B cell (primary cell): ENCODE measurements at regions not wholly inside any gene's neighbourhood (a gene's known extent, or its start where the extent isn't known, plus 50 kb on each side); places are given as distances from the start of the nearest gene placed in this dataset.
"Not testable (repeated sequence)": the region's sequence is repeated elsewhere in the genome, so short reads cannot be mapped to it uniquely, and the experiment has no call there.

Source experiments
- ATAC-seq: fragments of 200-7000 bp; cut with Tn5 transposase; one replicate; pipeline ENCODE4 v1.10.0; 2021; ENCODE audit warnings: low read depth, mild to moderate bottlenecking, moderate number of reproducible peaks, moderate library complexity
- CTCF ChIA-PET: fragments of 350-600 bp; sonication (Branson Sonifier 250); formaldehyde crosslinking; loops from one replicate; lab custom pipeline; 2021; ENCODE audit warnings: antibody characterized with exemption, inconsistent platforms; lab: Charles Lee
- POLR2A ChIA-PET: fragments of 350-600 bp; sonication (Branson Sonifier 250); formaldehyde crosslinking; loops from one replicate; lab custom pipeline; 2021; ENCODE audit warnings: antibody characterized with exemption; lab: Charles Lee
- DNase-seq: peaks from one replicate; pipeline ENCODE4 v3.0.0; 2013
- H2AFZ ChIP-seq: 2 replicates; pipeline ENCODE4 v1.6.1; 2012; ENCODE audit warnings: mild to moderate bottlenecking, low read depth, low read length; ENCODE audit not compliant: insufficient read depth, poor library complexity, severe bottlenecking
- H3K27ac ChIP-seq, 2 donors: 1 replicate in 1 of 2; 2 replicates in 1 of 2; pipeline ENCODE4 v1.5.1; 2012 to 2013; ENCODE audit warnings: low read length in 2 of 2, mild to moderate bottlenecking in 2 of 2, moderate library complexity in 1 of 2
- H3K27me3 ChIP-seq, 4 experiments: fragments of 200-600 bp in 1 of 4; sonication (generic) in 1 of 4; replicated peaks in 1 of 4; 1 replicate in 2 of 4; 2 replicates in 2 of 4; pipeline versions ENCODE4 v1.6.1 to v1.7.0; 2013 to 2016; ENCODE audit warnings: low read length in 3 of 4, mild to moderate bottlenecking in 2 of 4, mixed read lengths in 1 of 4, moderate library complexity in 1 of 4; ENCODE audit not compliant: insufficient read depth in 4 of 4, control insufficient read depth in 3 of 4; ENCODE audit errors: control extremely low read depth in 1 of 4
- H3K36me3 ChIP-seq, 2 experiments: replicated peaks in 1 of 2; 1 replicate in 1 of 2; 2 replicates in 1 of 2; pipeline versions ENCODE4 v1.6.1 to v1.7.1; 2013; ENCODE audit warnings: low read length in 1 of 2; ENCODE audit not compliant: insufficient read depth in 2 of 2, control insufficient read depth in 1 of 2; ENCODE audit errors: control extremely low read depth in 1 of 2, extremely low read depth in 1 of 2
- H3K4me1 ChIP-seq, 2 donors: fragments of 200-600 bp in 1 of 2; sonication (generic) in 1 of 2; 1 replicate in 1 of 2; 2 replicates in 1 of 2; pipeline versions ENCODE4 v1.5.1 to v1.6.1; 2013 to 2017; ENCODE audit warnings: low read length in 2 of 2; ENCODE audit not compliant: control insufficient read depth in 2 of 2, insufficient read depth in 2 of 2
- H3K4me2 ChIP-seq: replicated peaks from 2 replicates; pipeline ENCODE3; 2012; ENCODE audit warnings: mild to moderate bottlenecking, low read depth, low read length; ENCODE audit not compliant: poor library complexity, severe bottlenecking
- H3K4me3 ChIP-seq, 5 experiments: fragments of 200-600 bp in 1 of 5; sonication (generic) in 1 of 5; 1 replicate in 3 of 5; 2 replicates in 2 of 5; pipeline versions ENCODE4 v1.5.1 to v1.7.0; 2011 to 2016; ENCODE audit warnings: low read length in 4 of 5, mild to moderate bottlenecking in 4 of 5, low read depth in 2 of 5, control low read depth in 1 of 5, moderate library complexity in 1 of 5; ENCODE audit not compliant: insufficient read depth in 1 of 5; ENCODE audit errors: control extremely low read depth in 1 of 5, extremely low read depth in 1 of 5
- H3K79me2 ChIP-seq: fragments of 200-600 bp; sonication (generic); one replicate; pipeline ENCODE4 v1.6.0; 2016; ENCODE audit warnings: low read length; ENCODE audit not compliant: control insufficient read depth, insufficient read depth
- H3K9ac ChIP-seq: fragments of 200-600 bp; sonication (generic); 2 replicates; pipeline ENCODE4 v1.6.1; 2017; ENCODE audit warnings: mild to moderate bottlenecking, low read length, moderate library complexity
- H3K9me3 ChIP-seq, 3 donors: one replicate each; pipeline versions ENCODE4 v1.6.1 to v1.7.1; 2013; ENCODE audit warnings: low read length in 2 of 3; ENCODE audit not compliant: control insufficient read depth in 2 of 3, insufficient read depth in 1 of 3; ENCODE audit errors: control extremely low read depth in 1 of 3
- H4K20me1 ChIP-seq: 2 replicates; pipeline ENCODE4 v1.6.0; 2012; ENCODE audit warnings: mild to moderate bottlenecking, low read length; ENCODE audit not compliant: insufficient read depth, control insufficient read depth, poor library complexity, severe bottlenecking
- H3K27ac Mint-ChIP-seq: one replicate; pipeline ENCODE4 v1.8.0; 2021; ENCODE audit warnings: mixed read lengths
- H3K27me3 Mint-ChIP-seq: one replicate; pipeline ENCODE4 v1.8.0; 2021; ENCODE audit warnings: mixed read lengths
- H3K4me1 Mint-ChIP-seq: one replicate; pipeline ENCODE4 v1.8.0; 2021; ENCODE audit warnings: mixed read lengths
- H3K4me3 Mint-ChIP-seq: one replicate; pipeline ENCODE4 v1.8.0; 2021; ENCODE audit warnings: mixed read lengths
- H3K9me3 Mint-ChIP-seq: one replicate; pipeline ENCODE4 v1.8.0; 2022; ENCODE audit warnings: mixed read lengths; ENCODE audit not compliant: insufficient read depth
- EZH2 ChIP-seq: IDR thresholded peaks from 2 replicates; pipeline ENCODE4 v1.6.1; 2012; ENCODE audit warnings: borderline replicate concordance, low read depth, mild to moderate bottlenecking, moderate library complexity, low read length; ENCODE audit not compliant: insufficient read depth, poor library complexity, severe bottlenecking
- WGBS: methylation state at CpG from one replicate; pipeline ENCODE4 v1.1.5; 2013; ENCODE audit warnings: missing lambda C conversion rate; ENCODE audit not compliant: insufficient coverage; 5-methylcytosine and 5-hydroxymethylcytosine counted together
- intact Hi-C: fragments of 100-400 bp; cut with micrococcal nuclease; formaldehyde crosslinking; loops from one replicate; pipeline ENCODE4 v1.10.0; 2022
- TF ChIP-seq, protein P1 (sequence below): fragments of 200-600 bp; IDR thresholded peaks from one replicate; pipeline ENCODE4 v1.8.0; 2022; ENCODE audit warnings: antibody characterized with exemption, mild to moderate bottlenecking

DNA sequence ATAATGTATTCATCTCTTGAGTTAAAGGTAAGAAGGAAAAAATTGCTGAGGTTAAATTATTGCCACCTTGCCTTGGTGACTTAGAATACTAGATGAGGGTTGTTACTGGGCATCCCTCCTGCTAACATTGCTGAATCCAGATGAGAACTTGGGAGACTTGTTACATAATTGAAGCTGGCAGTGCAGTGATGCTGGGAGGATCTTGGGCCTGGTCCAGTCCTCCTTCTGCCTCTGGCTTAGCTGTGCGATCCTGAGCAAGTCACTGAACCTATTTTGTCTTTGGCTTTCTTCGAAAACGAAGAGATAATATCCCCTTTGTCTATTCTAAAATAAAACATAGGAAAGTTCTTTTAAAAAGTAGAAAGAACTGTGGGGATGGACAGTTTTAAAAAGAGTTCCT, 244.9 kb upstream of the NRIP1 start:
- ChIA-PET POLR2A (no interaction called here), CTCF (no interaction called here)
- no peaks in the 10 kb centered on the region for H3K79me2 ChIP-seq
- H3K27me3 ChIP-seq, result no peaks in the 10 kb centered on the region
- no peak overlapping the region for H3K27ac ChIP-seq
- TF ChIP-seq EZH2, result no peak
- TF ChIP-seq, protein P1, sequence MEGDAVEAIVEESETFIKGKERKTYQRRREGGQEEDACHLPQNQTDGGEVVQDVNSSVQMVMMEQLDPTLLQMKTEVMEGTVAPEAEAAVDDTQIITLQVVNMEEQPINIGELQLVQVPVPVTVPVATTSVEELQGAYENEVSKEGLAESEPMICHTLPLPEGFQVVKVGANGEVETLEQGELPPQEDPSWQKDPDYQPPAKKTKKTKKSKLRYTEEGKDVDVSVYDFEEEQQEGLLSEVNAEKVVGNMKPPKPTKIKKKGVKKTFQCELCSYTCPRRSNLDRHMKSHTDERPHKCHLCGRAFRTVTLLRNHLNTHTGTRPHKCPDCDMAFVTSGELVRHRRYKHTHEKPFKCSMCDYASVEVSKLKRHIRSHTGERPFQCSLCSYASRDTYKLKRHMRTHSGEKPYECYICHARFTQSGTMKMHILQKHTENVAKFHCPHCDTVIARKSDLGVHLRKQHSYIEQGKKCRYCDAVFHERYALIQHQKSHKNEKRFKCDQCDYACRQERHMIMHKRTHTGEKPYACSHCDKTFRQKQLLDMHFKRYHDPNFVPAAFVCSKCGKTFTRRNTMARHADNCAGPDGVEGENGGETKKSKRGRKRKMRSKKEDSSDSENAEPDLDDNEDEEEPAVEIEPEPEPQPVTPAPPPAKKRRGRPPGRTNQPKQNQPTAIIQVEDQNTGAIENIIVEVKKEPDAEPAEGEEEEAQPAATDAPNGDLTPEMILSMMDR, result no peak
- no peaks in the 10 kb centered on the region for H3K36me3 ChIP-seq
- no peak overlapping the region for H3K9ac ChIP-seq
- DNase-seq (no peak), ATAC-seq (no peak)
- H2AFZ ChIP-seq, result no peak overlapping the region
- Mint-ChIP-seq H3K4me3 (no peak overlapping the region), H3K27me3 (peaks cover 4% of the 10 kb centered on the region), H3K4me1 (no peaks in the 10 kb centered on the region), H3K9me3 (no peaks in the 10 kb centered on the region), H3K27ac (no peak overlapping the region)
- no peaks in the 10 kb centered on the region for H4K20me1 ChIP-seq
- H3K4me2 ChIP-seq, result no peak overlapping the region
- peaks cover 0 to 1% (median 0%) of the 10 kb centered on the region in 3 donors for H3K9me3 ChIP-seq
- intact Hi-C loops, result no loop called here
- no peak overlapping the region for H3K4me3 ChIP-seq
- H3K4me1 ChIP-seq, result no peaks in the 10 kb centered on the region
- WGBS, result no CpG with 5 or more reads among the region's 3 CpGs

DNA sequence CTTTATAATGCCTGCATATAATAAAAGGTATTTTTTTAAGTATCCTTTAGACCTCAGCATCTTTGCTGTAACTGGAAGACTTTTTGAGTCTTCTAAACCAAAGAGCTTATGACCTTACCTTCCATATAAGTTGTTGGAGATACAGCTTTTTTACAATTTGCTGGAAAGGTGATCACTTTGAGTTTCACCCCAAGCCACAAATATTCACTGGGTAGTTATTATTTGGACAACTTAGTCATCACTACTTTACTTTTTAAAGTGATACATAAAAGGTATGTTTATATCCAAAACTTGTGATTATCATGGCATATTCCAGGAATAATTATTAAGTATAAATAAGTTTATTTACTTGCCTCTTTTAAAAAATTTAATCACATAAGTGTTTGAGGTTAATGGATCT, 246.7 kb upstream of the NRIP1 start:
- no peaks in the 10 kb centered on the region for H3K27me3 ChIP-seq
- no peaks in the 10 kb centered on the region for H3K36me3 ChIP-seq
- intact Hi-C loops, result no loop called here
- H4K20me1 ChIP-seq, result no peaks in the 10 kb centered on the region
- no peak for DNase-seq
- Mint-ChIP-seq H3K27me3 (no peaks in the 10 kb centered on the region), H3K27ac (no peak overlapping the region), H3K4me3 (no peak overlapping the region), H3K9me3 (no peaks in the 10 kb centered on the region), H3K4me1 (no peaks in the 10 kb centered on the region)
- TF ChIP-seq, protein P1, result no peak
- TF ChIP-seq EZH2, result no peak
- no peak for ATAC-seq
- H3K9me3 ChIP-seq, result peaks cover 0 to 1% (median 0%) of the 10 kb centered on the region in 3 donors
- H3K4me3 ChIP-seq, result no peak overlapping the region
- H3K9ac ChIP-seq, result no peak overlapping the region
- no peak overlapping the region for H3K27ac ChIP-seq
- POLR2A ChIA-PET, result no interaction called here
- no peak overlapping the region for H2AFZ ChIP-seq
- CTCF ChIA-PET, result no interaction called here
- no peaks in the 10 kb centered on the region for H3K4me1 ChIP-seq
- no peaks in the 10 kb centered on the region for H3K79me2 ChIP-seq
- no peak overlapping the region for H3K4me2 ChIP-seq

DNA sequence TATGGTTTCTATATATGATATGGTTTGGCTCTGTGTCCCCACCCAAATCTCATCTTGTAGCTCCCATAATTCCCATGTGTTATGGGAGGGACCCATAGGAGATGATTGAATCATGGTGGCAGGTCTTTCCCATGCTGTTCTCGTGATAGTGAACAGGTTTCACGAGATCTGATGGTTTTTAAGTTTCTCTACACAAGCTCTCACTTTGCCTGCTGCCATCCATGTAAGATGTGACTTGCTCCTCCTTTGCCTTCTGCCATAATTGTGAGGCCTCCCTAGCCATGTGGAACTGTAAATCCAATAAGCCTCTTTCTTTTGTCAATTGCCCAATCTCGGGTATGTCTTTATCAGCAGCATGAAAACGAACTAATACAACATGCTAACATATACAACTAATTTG, 252.2 kb upstream of the NRIP1 start:
- POLR2A ChIA-PET, ATAC-seq, H3K36me3 ChIP-seq: not testable (repeated sequence)

More for the DNA sequence above, 252.2 kb upstream of the NRIP1 start:
- intact Hi-C loops, DNase-seq, H3K27ac Mint-ChIP-seq, H3K27me3 Mint-ChIP-seq, H3K9me3 Mint-ChIP-seq, H3K4me1 Mint-ChIP-seq, H3K4me3 Mint-ChIP-seq, H2AFZ ChIP-seq, H3K4me3 ChIP-seq, H3K4me2 ChIP-seq, H3K79me2 ChIP-seq, H3K9me3 ChIP-seq, H3K9ac ChIP-seq, H4K20me1 ChIP-seq, H3K27me3 ChIP-seq, H3K27ac ChIP-seq, H3K4me1 ChIP-seq, CTCF ChIA-PET: not testable (repeated sequence)
- WGBS, result no CpG with 5 or more reads among the region's 4 CpGs
